GM20000 (cell line): ENCODE measurements at regions not wholly inside any gene's neighbourhood (a gene's known extent, or its start where the extent isn't known, plus 50 kb on each side); places are given as distances from the start of the nearest gene placed in this dataset.

Source experiments
- DNase-seq: peaks from one replicate; pipeline ENCODE4 v3.0.0; 2012; ENCODE audit warnings: low spot score
- CTCF ChIP-seq: IDR thresholded peaks from 2 replicates; pipeline ENCODE4 v1.5.1; 2012; ENCODE audit warnings: mild to moderate bottlenecking, control low read depth; ENCODE audit errors: extremely low read depth, missing control alignments

- no peak for TF ChIP-seq CTCF
- no peak for DNase-seq
Measured at GRCh38 chr15:88707771-88708654, 69.2 kb downstream of the ISG20 start.

- peak; percentile 28 for DNase-seq
Measured at GRCh38 chr15:88708655-88709054, 69.8 kb downstream of the ISG20 start.

GRCh38 chr15:88710027-88710715 is 71.4 kb downstream of the ISG20 start:
- DNase-seq, result no peak
- no peak for TF ChIP-seq CTCF

More at GRCh38 chr15:88708655-88709054, 69.8 kb downstream of the ISG20 start:
- TF ChIP-seq CTCF, result no peak

- no peak for TF ChIP-seq CTCF
- DNase-seq, result no peak
Measured at GRCh38 chr15:88711806-88712205, 73.0 kb downstream of the ISG20 start.

- TF ChIP-seq CTCF, result no peak
- no peak for DNase-seq
Measured at GRCh38 chr15:88714782-88715372, 76.1 kb downstream of the ISG20 start.

GRCh38 chr15:88716543-88717381 is 77.9 kb downstream of the ISG20 start:
- no peak for TF ChIP-seq CTCF
- DNase-seq, result no peak
